Thymus (tissue), 11 donors: ENCODE measurements at regions not wholly inside any gene's neighbourhood (a gene's known extent, or its start where the extent isn't known, plus 50 kb on each side); places are given as distances from the start of the nearest gene placed in this dataset.

Experiments used
- DNase-seq, 9 donors: peaks; one replicate each; pipeline ENCODE4 v3.0.0-alpha.2; 2013; ENCODE audit warnings: low spot score in 9 of 9, low read depth in 6 of 9, missing footprints in 1 of 9
- H3K27ac ChIP-seq, 2 donors: one replicate each; pipeline ENCODE4 v1.5.1; 2013; ENCODE audit warnings: control low read depth in 1 of 2, low read depth in 1 of 2, low read length in 1 of 2, mild to moderate bottlenecking in 1 of 2, moderate library complexity in 1 of 2
- H3K27me3 ChIP-seq, 2 donors: one replicate each; pipeline ENCODE4 v1.5.1; 2013; ENCODE audit warnings: low read length in 1 of 2; ENCODE audit not compliant: control insufficient read depth in 2 of 2, insufficient read depth in 1 of 2
- H3K36me3 ChIP-seq, 2 donors: one replicate each; pipeline ENCODE4 v1.5.1; 2013; ENCODE audit warnings: low read length in 1 of 2, mild to moderate bottlenecking in 1 of 2, moderate library complexity in 1 of 2; ENCODE audit not compliant: control insufficient read depth in 2 of 2, insufficient read depth in 2 of 2
- H3K4me1 ChIP-seq, 2 donors: one replicate each; pipeline ENCODE4 v1.5.1; 2013; ENCODE audit warnings: low read length in 2 of 2; ENCODE audit not compliant: control insufficient read depth in 2 of 2, insufficient read depth in 2 of 2
- H3K4me3 ChIP-seq, 2 donors: one replicate each; pipeline ENCODE4 v1.5.1; 2013; ENCODE audit warnings: low read length in 2 of 2, control low read depth in 1 of 2, mild to moderate bottlenecking in 1 of 2
- H3K9me3 ChIP-seq, 2 donors: one replicate each; pipeline ENCODE4 v1.5.1; 2013; ENCODE audit warnings: low read length in 1 of 2, mild to moderate bottlenecking in 1 of 2; ENCODE audit not compliant: control insufficient read depth in 2 of 2, insufficient read depth in 1 of 2
- WGBS: extraction: QIAGEN DNeasy Blood & Tissue Kit; methylation state at CpG from one replicate; pipeline ENCODE4 v1.1.7; 2013; 5-methylcytosine and 5-hydroxymethylcytosine counted together
- donor health status: healthy.

DNA sequence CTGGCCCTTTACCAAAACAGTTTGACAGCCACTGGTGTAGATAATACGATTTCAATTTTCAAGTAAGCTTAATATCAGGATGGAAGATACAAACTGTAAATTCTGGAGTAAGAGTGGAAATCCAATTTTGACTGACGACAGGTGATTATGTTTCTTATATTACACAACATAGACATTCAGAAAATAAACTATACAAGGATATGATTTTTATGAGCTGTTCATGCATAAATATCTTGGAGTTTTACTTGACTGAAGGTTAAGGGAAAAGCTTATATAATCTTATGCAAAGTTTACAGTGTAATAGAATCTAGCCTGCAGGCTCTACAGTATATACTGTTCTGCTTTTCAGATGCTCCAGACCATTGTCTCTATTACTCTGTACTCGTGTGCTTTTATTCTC lies 1672.3 kb downstream of the ARAP2 start:
- no peaks in the 10 kb centered on the region for H3K9me3 ChIP-seq
- H3K4me1 ChIP-seq: no peaks in the 10 kb centered on the region
- H3K36me3 ChIP-seq: no peaks in the 10 kb centered on the region
- H3K27ac ChIP-seq: no peak overlapping the region
- 72% methylated on average over 3 of the region's 3 CpGs for WGBS
- H3K27me3 ChIP-seq: no peaks in the 10 kb centered on the region
- no peak overlapping the region for H3K4me3 ChIP-seq
- no peak for DNase-seq

DNA sequence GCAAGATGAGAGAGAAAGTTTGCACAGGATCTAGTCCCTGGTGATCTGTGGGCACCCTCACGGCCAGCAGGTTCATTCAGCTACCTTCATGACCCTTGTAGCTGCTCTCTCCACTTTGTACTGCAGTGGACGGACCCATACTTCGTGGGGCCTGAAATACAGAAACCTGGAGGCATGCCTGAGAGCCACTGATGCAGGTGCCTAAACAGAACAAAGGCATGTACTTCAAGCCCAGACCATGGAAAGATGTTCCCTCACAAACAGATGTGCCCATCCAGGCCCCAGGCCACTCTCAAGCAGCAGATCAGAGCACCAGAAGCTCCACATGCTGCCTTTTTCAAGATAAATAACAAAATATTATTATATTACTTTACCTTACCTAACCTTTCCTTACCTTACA lies 1629.0 kb downstream of the ARAP2 start:
- Histone ChIP-seq H3K9me3 (no peaks in the 10 kb centered on the region), H3K36me3 (no peaks in the 10 kb centered on the region), H3K4me3 (no peak overlapping the region), H3K27ac (no peak overlapping the region), H3K27me3 (no peaks in the 10 kb centered on the region), H3K4me1 (no peaks in the 10 kb centered on the region)
- 75% methylated on average over 3 of the region's 3 CpGs for WGBS
- DNase-seq: no peak

DNA sequence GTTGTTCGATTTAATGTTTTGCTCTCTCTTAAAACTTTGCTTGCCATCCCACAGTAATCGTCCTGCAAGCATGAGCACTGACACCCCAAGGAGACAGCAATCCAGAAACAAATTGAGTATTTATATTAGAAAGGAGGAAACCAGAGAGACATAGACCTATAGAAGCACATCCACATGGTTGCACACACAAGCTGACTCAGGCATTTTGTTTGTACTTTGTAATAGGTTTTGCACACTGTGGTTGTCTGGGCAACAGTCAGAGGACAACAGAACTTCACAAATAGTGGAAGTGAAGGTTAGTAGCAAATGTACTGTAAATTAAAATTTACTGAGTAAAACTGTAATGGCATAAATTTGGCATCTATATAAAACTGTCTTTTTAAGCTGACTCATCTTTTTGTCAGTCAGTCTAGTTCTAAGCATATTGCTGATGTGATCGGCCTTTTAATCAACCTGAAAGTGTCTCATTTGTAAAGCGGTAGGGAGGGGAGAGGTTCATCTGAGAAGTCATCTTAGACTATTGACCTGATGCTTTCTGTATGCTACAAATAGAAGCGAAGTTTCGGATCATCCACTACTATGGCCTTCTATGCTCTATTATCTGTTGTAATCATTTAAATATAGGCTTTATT lies 1624.7 kb downstream of the ARAP2 start:
- Histone ChIP-seq H3K9me3 (no peaks in the 10 kb centered on the region), H3K27ac (no peak overlapping the region), H3K36me3 (no peaks in the 10 kb centered on the region), H3K4me3 (no peak overlapping the region), H3K27me3 (no peaks in the 10 kb centered on the region), H3K4me1 (no peaks in the 10 kb centered on the region)
- no peak for DNase-seq
- WGBS: 91% methylated on average over 6 of the region's 6 CpGs

DNA sequence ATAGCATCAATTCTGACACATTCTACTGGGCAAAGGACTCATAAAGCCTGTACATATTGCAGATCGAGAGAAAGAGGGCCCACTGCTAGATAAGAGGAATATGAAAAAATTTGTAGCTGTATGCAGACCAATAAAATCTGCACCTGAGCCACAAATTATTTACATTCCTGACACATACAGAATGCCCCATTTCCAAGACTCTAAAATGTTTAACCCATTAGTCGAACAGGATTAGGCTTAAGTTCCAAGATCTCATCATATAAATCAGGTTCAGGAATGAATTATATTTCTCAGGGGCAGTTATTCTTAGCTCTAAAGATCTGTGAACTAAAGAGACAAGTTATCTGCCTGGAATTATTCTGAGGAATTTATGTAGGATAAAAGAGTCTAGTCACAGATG lies 1615.8 kb downstream of the ARAP2 start:
- H3K9me3 ChIP-seq: no peaks in the 10 kb centered on the region
- 90% methylated on average over 2 of the region's 2 CpGs for WGBS
- no peaks in the 10 kb centered on the region for H3K27me3 ChIP-seq
- no peaks in the 10 kb centered on the region for H3K36me3 ChIP-seq
- no peak overlapping the region for H3K4me3 ChIP-seq
- no peak for DNase-seq
- no peaks in the 10 kb centered on the region for H3K4me1 ChIP-seq
- H3K27ac ChIP-seq: no peak overlapping the region

- no peaks in the 10 kb centered on the region for H3K36me3 ChIP-seq
- DNase-seq: no peak
- no peak overlapping the region for H3K4me3 ChIP-seq
- no peak overlapping the region for H3K27ac ChIP-seq
- no peaks in the 10 kb centered on the region for H3K9me3 ChIP-seq
- WGBS: 89% methylated on average over 2 of the region's 2 CpGs
- H3K4me1 ChIP-seq: no peaks in the 10 kb centered on the region
- no peaks in the 10 kb centered on the region for H3K27me3 ChIP-seq
These were observed 1614.9 kb downstream of the ARAP2 start for GRCh38 chr4:34629451-34629850.

GRCh38 chr4:34633241-34633640 lies 1611.1 kb downstream of the ARAP2 start:
- no peaks in the 10 kb centered on the region for H3K36me3 ChIP-seq
- DNase-seq: no peak
- H3K27ac ChIP-seq: no peak overlapping the region
- no peaks in the 10 kb centered on the region for H3K27me3 ChIP-seq
- no peaks in the 10 kb centered on the region for H3K4me1 ChIP-seq
- WGBS: 88% methylated on average over 2 of the region's 2 CpGs
- H3K4me3 ChIP-seq: no peak overlapping the region
- peaks cover 0 to 4% of the 10 kb centered on the region in 2 donors for H3K9me3 ChIP-seq

DNA sequence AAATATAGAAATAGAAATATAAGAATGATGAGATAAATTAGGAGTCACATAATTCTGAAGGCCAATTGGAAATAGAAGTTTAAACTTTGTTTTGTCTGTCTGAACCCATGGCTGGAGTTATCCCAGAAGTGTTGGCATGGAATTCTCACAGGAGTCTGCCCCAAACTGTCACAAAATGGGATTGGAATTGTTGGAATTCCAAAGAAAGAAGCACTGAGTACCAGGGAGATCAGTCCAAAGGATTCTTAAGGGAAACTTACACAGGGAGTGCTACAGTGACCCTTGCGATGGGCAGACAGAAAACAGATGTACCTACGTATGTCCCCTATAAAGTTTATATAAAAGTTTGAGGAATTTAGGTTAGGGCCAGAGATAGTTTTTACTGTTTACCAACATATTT lies 1607.7 kb downstream of the ARAP2 start:
- H3K36me3 ChIP-seq: no peaks in the 10 kb centered on the region
- no peaks in the 10 kb centered on the region for H3K27me3 ChIP-seq
- H3K4me1 ChIP-seq: no peaks in the 10 kb centered on the region
- H3K9me3 ChIP-seq: peaks cover 0 to 17% of the 10 kb centered on the region in 2 donors
- H3K4me3 ChIP-seq: no peak overlapping the region
- 96% methylated on average over 2 of the region's 2 CpGs for WGBS
- DNase-seq: no peak
- no peak overlapping the region for H3K27ac ChIP-seq

GRCh38 chr4:34643476-34643875 lies 1600.8 kb downstream of the ARAP2 start:
- no peaks in the 10 kb centered on the region for H3K4me1 ChIP-seq
- no peaks in the 10 kb centered on the region for H3K36me3 ChIP-seq
- 87% methylated on average over 1 of the region's 1 CpG for WGBS
- no peaks in the 10 kb centered on the region for H3K27me3 ChIP-seq
- H3K9me3 ChIP-seq: peaks cover 0 to 13% of the 10 kb centered on the region in 2 donors
- no peak overlapping the region for H3K4me3 ChIP-seq
- no peak for DNase-seq
- no peak overlapping the region for H3K27ac ChIP-seq

- H3K9me3 ChIP-seq: peaks cover 0 to 5% of the 10 kb centered on the region in 2 donors
- no peaks in the 10 kb centered on the region for H3K27me3 ChIP-seq
- 69% methylated on average over 4 of the region's 4 CpGs for WGBS
- no peak overlapping the region for H3K27ac ChIP-seq
- H3K4me1 ChIP-seq: no peaks in the 10 kb centered on the region
- DNase-seq: no peak
- H3K36me3 ChIP-seq: no peaks in the 10 kb centered on the region
- no peak overlapping the region for H3K4me3 ChIP-seq
These were observed 1599.7 kb downstream of the ARAP2 start for GRCh38 chr4:34644579-34645115.
